Prostate gland (tissue), 2 donors: ENCODE measurements at regions not wholly inside any gene's neighbourhood (a gene's known extent, or its start where the extent isn't known, plus 50 kb on each side); places are given as distances from the start of the nearest gene placed in this dataset.

Experiments
- DNase-seq: peaks from one replicate; pipeline ENCODE4 v3.0.0-alpha.2; 2019; ENCODE audit warnings: low spot score
- H3K27ac ChIP-seq, 2 donors: fragments of 200-600 bp; sonication (generic); 2 replicates each; pipeline ENCODE4 v1.5.1; 2017 to 2019
- H3K27me3 ChIP-seq: fragments of 200-600 bp; sonication (generic); replicated peaks from 2 replicates; pipeline ENCODE4 v1.5.1; 2019; ENCODE audit not compliant: insufficient read depth
- H3K36me3 ChIP-seq, 2 donors: fragments of 200-600 bp; sonication (generic); 1 replicate in 1 of 2; 2 replicates in 1 of 2; pipeline versions ENCODE4 v1.5.1 to v1.8.1; 2017 to 2019
- H3K4me1 ChIP-seq: fragments of 200-600 bp; sonication (generic); replicated peaks from 2 replicates; pipeline ENCODE4 v1.5.1; 2019
- H3K4me3 ChIP-seq, 2 donors: fragments of 200-600 bp; sonication (generic); 2 replicates each; pipeline ENCODE4 v1.5.1; 2017 to 2019
- H3K9me3 ChIP-seq: fragments of 200-600 bp; sonication (generic); 2 replicates; pipeline ENCODE4 v1.5.1; 2017
- CTCF ChIP-seq, 4 experiments: fragments of 200-600 bp in 2 of 4; fragments of 450-650 bp in 2 of 4; sonication (generic) in 2 of 4; IDR thresholded peaks; 1 replicate in 3 of 4; 2 replicates in 1 of 4; pipeline ENCODE4 v1.5.1; 2016 to 2019; ENCODE audit warnings: antibody characterized with exemption in 4 of 4, mild to moderate bottlenecking in 2 of 4, moderate library complexity in 2 of 4
- POLR2A ChIP-seq: fragments of 450-650 bp; IDR thresholded peaks from one replicate; pipeline ENCODE4 v1.6.1; 2016; ENCODE audit warnings: antibody characterized with exemption, mild to moderate bottlenecking
- POLR2AphosphoS5 ChIP-seq: sonication (generic); formaldehyde crosslinking; IDR thresholded peaks from one replicate; pipeline ENCODE4 v1.6.1; 2017; ENCODE audit warnings: antibody characterized with exemption
- WGBS: methylation state at CpG from one replicate; pipeline ENCODE4 v1.1.5; 2018; 5-methylcytosine and 5-hydroxymethylcytosine counted together
- intact Hi-C: fragments of 100-400 bp; cut with DNase I; formaldehyde crosslinking; loops from one replicate; pipeline ENCODE4 v1.14.2; 2022

GRCh38 chr14:86539361-86540070 lies 1009.6 kb downstream of the FLRT2 start:
- intact Hi-C loops, result no loop called here
- no peaks in the 10 kb centered on the region for H3K9me3 ChIP-seq
- H3K4me1 ChIP-seq, result no peaks in the 10 kb centered on the region
- no peaks in the 10 kb centered on the region for H3K27me3 ChIP-seq
- no peak overlapping the region for H3K27ac ChIP-seq
- TF ChIP-seq POLR2AphosphoS5 (no peak), CTCF (IDR thresholded peaks at IDR 0.05) (no peak), POLR2A (no peak)
- no peaks in the 10 kb centered on the region for H3K36me3 ChIP-seq
- DNase-seq, result no peak
- H3K4me3 ChIP-seq, result no peak overlapping the region
- WGBS, result 80% methylated on average over 2 of the region's 2 CpGs

- TF ChIP-seq POLR2AphosphoS5, result no peak
- no peak for TF ChIP-seq CTCF (IDR thresholded peaks at IDR 0.05)
- no peak for TF ChIP-seq POLR2A
- no peaks in the 10 kb centered on the region for H3K36me3 ChIP-seq
- 87% methylated on average over 4 of the region's 4 CpGs for WGBS
- DNase-seq, result no peak
- H3K4me3 ChIP-seq, result no peak overlapping the region
- H3K27me3 ChIP-seq, result no peaks in the 10 kb centered on the region
- no peaks in the 10 kb centered on the region for H3K9me3 ChIP-seq
- no peak overlapping the region for H3K27ac ChIP-seq
- intact Hi-C loops, result no loop called here
- no peaks in the 10 kb centered on the region for H3K4me1 ChIP-seq
Observed at GRCh38 chr14:86533834-86534233, 1003.9 kb downstream of the FLRT2 start.

GRCh38 chr14:86532219-86532618 lies 1002.3 kb downstream of the FLRT2 start:
- Histone ChIP-seq H3K4me1 (no peaks in the 10 kb centered on the region), H3K36me3 (no peaks in the 10 kb centered on the region), H3K4me3 (no peak overlapping the region), H3K27ac (no peak overlapping the region), H3K9me3 (no peaks in the 10 kb centered on the region), H3K27me3 (no peaks in the 10 kb centered on the region)
- intact Hi-C loops, result no loop called here
- TF ChIP-seq POLR2A, result no peak
- TF ChIP-seq CTCF (IDR thresholded peaks at IDR 0.05), result no peak
- TF ChIP-seq POLR2AphosphoS5, result no peak
- no peak for DNase-seq

GRCh38 chr14:86530457-86530856 lies 1000.5 kb downstream of the FLRT2 start:
- H3K4me3 ChIP-seq, result no peak overlapping the region
- no peaks in the 10 kb centered on the region for H3K9me3 ChIP-seq
- no peaks in the 10 kb centered on the region for H3K27me3 ChIP-seq
- no peak overlapping the region for H3K27ac ChIP-seq
- TF ChIP-seq POLR2AphosphoS5 (no peak), POLR2A (no peak), CTCF (IDR thresholded peaks at IDR 0.05) (no peak)
- 93% methylated on average over 4 of the region's 4 CpGs for WGBS
- no peaks in the 10 kb centered on the region for H3K36me3 ChIP-seq
- DNase-seq, result no peak
- intact Hi-C loops, result no loop called here
- H3K4me1 ChIP-seq, result no peaks in the 10 kb centered on the region

GRCh38 chr14:86527312-86527711 lies 997.4 kb downstream of the FLRT2 start:
- intact Hi-C loops, result no loop called here
- no peaks in the 10 kb centered on the region for H3K9me3 ChIP-seq
- no peaks in the 10 kb centered on the region for H3K27me3 ChIP-seq
- DNase-seq, result no peak
- H3K4me1 ChIP-seq, result no peaks in the 10 kb centered on the region
- no peak overlapping the region for H3K27ac ChIP-seq
- H3K4me3 ChIP-seq, result no peak overlapping the region
- H3K36me3 ChIP-seq, result no peaks in the 10 kb centered on the region
- no peak for TF ChIP-seq CTCF (IDR thresholded peaks at IDR 0.05)
- no peak for TF ChIP-seq POLR2A
- no peak for TF ChIP-seq POLR2AphosphoS5
